Left ventricle myocardium inferior (tissue), 1 donor: ENCODE measurements at regions not wholly inside any gene's neighbourhood (a gene's known extent, or its start where the extent isn't known, plus 50 kb on each side); places are given as distances from the start of the nearest gene placed in this dataset.

Experiments used
- DNase-seq: peaks from one replicate; pipeline ENCODE4 v3.0.0-alpha.2; 2020
- H3K27ac ChIP-seq: fragments of 200-600 bp; replicated peaks from 2 replicates; pipeline ENCODE4 v1.8.0; 2021
- H3K27me3 ChIP-seq: fragments of 200-600 bp; 2 replicates; pipeline ENCODE4 v1.8.0; 2021; ENCODE audit warnings: low read depth
- H3K36me3 ChIP-seq: fragments of 200-600 bp; 2 replicates; pipeline ENCODE4 v1.8.0; 2021
- H3K4me1 ChIP-seq: fragments of 200-600 bp; 2 replicates; pipeline ENCODE4 v1.8.0; 2021
- H3K4me3 ChIP-seq: fragments of 200-600 bp; 2 replicates; pipeline ENCODE4 v1.8.0; 2021; ENCODE audit warnings: mild to moderate bottlenecking, moderate library complexity
- H3K9me3 ChIP-seq: fragments of 200-600 bp; replicated peaks from 2 replicates; pipeline ENCODE4 v1.8.0; 2021
- intact Hi-C: fragments of 100-400 bp; cut with micrococcal nuclease; formaldehyde crosslinking; loops from one replicate; pipeline ENCODE4 v1.11.0; 2022
- TF ChIP-seq, protein P1 (sequence below): fragments of 200-600 bp; IDR thresholded peaks from 2 replicates; pipeline ENCODE4 v1.8.0; 2021; ENCODE audit warnings: antibody characterized with exemption, mild to moderate bottlenecking, borderline replicate concordance
- donor health status: DM: no; HTN: yes; CAD: no; lungs with severe emphysema.

DNA sequence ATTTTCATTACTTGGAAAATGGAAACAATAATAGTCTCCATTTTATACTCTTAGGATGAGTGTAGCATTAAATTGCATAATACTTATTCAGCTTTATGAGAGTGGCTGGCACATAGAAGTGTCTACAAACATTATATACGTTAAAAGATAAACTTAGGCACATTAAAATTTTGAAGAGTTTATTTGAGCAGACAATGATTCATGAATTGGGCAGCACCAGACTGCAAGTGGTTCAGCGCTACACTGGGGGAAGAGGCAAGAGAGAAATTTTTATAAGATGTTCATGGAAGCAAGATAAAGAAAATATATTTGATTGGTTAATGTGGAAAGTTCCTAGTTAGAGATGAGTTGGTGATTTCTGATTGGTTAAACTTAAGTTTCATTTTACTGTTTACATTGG is 243.7 kb downstream of the RASEF start:
- no peaks in the 10 kb centered on the region for H3K4me1 ChIP-seq
- no peaks in the 10 kb centered on the region for H3K27me3 ChIP-seq
- TF ChIP-seq, protein P1, sequence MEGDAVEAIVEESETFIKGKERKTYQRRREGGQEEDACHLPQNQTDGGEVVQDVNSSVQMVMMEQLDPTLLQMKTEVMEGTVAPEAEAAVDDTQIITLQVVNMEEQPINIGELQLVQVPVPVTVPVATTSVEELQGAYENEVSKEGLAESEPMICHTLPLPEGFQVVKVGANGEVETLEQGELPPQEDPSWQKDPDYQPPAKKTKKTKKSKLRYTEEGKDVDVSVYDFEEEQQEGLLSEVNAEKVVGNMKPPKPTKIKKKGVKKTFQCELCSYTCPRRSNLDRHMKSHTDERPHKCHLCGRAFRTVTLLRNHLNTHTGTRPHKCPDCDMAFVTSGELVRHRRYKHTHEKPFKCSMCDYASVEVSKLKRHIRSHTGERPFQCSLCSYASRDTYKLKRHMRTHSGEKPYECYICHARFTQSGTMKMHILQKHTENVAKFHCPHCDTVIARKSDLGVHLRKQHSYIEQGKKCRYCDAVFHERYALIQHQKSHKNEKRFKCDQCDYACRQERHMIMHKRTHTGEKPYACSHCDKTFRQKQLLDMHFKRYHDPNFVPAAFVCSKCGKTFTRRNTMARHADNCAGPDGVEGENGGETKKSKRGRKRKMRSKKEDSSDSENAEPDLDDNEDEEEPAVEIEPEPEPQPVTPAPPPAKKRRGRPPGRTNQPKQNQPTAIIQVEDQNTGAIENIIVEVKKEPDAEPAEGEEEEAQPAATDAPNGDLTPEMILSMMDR: no peak
- H3K4me3 ChIP-seq: no peak overlapping the region
- H3K27ac ChIP-seq: no peak overlapping the region
- intact Hi-C loops: no loop called here
- H3K9me3 ChIP-seq: no peaks in the 10 kb centered on the region
- no peaks in the 10 kb centered on the region for H3K36me3 ChIP-seq
- DNase-seq: no peak

DNA sequence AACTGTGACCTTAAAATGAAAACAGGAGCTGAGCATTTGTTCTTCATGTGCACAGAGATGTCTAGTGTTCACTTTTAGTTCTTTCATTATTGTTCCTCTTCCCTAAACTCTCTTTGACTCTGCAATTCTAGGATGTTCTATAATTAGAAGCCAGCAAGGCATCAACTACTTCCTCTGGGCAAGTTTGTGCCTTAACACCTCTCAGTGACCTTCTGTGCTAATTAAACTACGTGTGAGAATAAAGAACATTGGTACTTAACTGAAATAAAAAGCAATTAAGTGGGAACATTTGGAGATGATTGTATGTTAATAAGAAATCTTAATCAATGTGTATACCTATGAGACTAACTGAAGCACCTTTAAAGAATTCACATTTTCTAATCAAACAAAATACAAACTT is 242.8 kb downstream of the RASEF start:
- no peak overlapping the region for H3K27ac ChIP-seq
- H3K4me1 ChIP-seq: no peaks in the 10 kb centered on the region
- no peaks in the 10 kb centered on the region for H3K36me3 ChIP-seq
- intact Hi-C loops: no loop called here
- H3K4me3 ChIP-seq: no peak overlapping the region
- H3K9me3 ChIP-seq: no peaks in the 10 kb centered on the region
- no peak for DNase-seq
- no peaks in the 10 kb centered on the region for H3K27me3 ChIP-seq
- TF ChIP-seq, protein P1: no peak

DNA sequence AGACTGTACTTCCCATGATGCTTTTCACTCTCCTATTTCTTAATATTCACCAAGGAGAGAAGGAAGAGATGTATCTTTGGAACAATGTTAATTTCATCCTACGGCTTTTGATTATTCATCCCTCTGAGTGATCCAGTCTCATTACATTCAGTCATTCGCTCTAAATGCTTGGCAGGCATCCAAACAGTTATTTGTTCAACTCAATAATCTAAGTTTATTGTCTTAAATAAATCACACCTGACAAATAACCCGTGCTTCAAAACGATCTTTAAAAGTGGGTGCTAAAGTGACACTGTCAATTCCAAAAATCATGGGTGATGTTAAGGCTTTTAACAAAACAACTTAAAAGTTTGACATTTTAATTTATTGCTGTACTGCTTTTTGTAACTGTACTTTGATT is 233.1 kb downstream of the RASEF start:
- peaks cover 6% of the 10 kb centered on the region for H3K9me3 ChIP-seq
- H3K27me3 ChIP-seq: peaks cover 9% of the 10 kb centered on the region
- intact Hi-C loops: no loop called here
- H3K36me3 ChIP-seq: no peaks in the 10 kb centered on the region
- TF ChIP-seq, protein P1: no peak
- DNase-seq: no peak
- H3K27ac ChIP-seq: no peak overlapping the region
- no peaks in the 10 kb centered on the region for H3K4me1 ChIP-seq
- H3K4me3 ChIP-seq: no peak overlapping the region

DNA sequence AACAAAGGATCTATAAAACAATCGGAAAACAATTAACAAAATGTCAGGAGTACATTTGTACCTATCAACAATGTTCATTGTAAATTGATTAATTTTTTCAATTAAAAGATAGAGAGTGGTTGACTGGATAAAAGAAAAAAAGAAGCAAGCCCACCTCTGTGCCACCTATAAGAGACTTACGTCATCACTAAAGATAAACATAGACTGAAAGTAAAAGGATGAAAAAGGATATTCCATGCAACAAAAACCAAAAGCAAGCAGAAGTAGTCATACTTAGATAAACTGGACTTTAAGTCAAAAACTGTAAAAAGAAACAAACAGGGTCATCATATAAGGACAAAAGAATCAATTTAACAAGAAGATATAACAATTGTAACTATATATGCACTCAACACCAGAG is 197.4 kb downstream of the RASEF start:
- intact Hi-C loops: no loop called here
- Histone ChIP-seq H3K9me3 (peaks cover 17% of the 10 kb centered on the region), H3K36me3 (no peaks in the 10 kb centered on the region), H3K27ac (no peak overlapping the region), H3K27me3 (no peaks in the 10 kb centered on the region), H3K4me1 (no peaks in the 10 kb centered on the region), H3K4me3 (no peak overlapping the region)
- TF ChIP-seq, protein P1: no peak
- no peak for DNase-seq

DNA sequence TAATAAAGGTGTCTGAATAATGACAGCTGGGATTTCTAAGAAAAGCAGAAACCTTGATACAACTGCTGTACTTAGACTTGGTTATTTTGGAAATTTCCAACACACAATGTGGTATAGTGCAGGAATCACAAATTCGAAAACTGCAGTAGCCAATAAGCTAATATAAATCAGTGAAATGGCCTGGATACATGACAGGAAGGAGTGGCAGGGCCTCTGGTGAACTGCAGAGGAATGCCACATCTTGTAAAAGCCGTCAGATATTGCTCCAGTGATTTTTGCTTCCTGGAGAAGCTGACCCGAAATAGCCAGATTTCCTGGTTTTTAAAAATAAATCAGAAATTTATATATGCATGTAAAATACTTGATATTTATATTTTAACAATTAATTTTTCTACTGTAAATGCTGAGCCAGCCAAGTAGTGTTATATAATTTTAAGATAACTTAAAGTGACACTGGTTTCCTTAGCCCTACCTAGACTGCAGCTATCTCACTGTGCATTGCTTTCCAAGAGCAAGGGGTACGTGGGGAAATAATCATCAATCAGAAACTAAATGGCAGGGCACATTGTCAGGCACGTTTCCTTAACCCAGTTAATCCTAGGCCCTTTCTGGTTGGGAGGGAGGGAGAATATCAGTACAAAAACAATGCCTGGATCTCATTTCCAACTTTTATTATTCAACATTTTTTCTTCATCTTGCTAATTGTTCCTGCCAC is 182.4 kb downstream of the RASEF start:
- H3K27me3 ChIP-seq: no peaks in the 10 kb centered on the region
- no peaks in the 10 kb centered on the region for H3K9me3 ChIP-seq
- intact Hi-C loops: no loop called here
- DNase-seq: no peak
- no peak overlapping the region for H3K27ac ChIP-seq
- no peaks in the 10 kb centered on the region for H3K4me1 ChIP-seq
- TF ChIP-seq, protein P1: no peak
- no peak overlapping the region for H3K4me3 ChIP-seq
- H3K36me3 ChIP-seq: no peaks in the 10 kb centered on the region
